Vagina (tissue), 2 donors: ENCODE measurements at regions not wholly inside any gene's neighbourhood (a gene's known extent, or its start where the extent isn't known, plus 50 kb on each side); places are given as distances from the start of the nearest gene placed in this dataset.

ENCODE experiments used
- DNase-seq, 2 donors: peaks; one replicate each; pipeline ENCODE4 v3.0.0-alpha.2; 2017; ENCODE audit errors: extremely low spot score in 2 of 2
- H3K27ac ChIP-seq: fragments of 200-600 bp; sonication (generic); one replicate; pipeline ENCODE4 v1.5.1; 2019
- H3K27me3 ChIP-seq: fragments of 200-600 bp; sonication (generic); one replicate; pipeline ENCODE4 v1.5.1; 2019
- H3K36me3 ChIP-seq, 2 donors: fragments of 200-600 bp; sonication (generic); one replicate each; pipeline ENCODE4 v1.5.1; 2017 to 2019
- H3K4me1 ChIP-seq: fragments of 200-600 bp; sonication (generic); one replicate; pipeline ENCODE4 v1.5.1; 2019
- H3K4me3 ChIP-seq, 2 donors: fragments of 200-600 bp; sonication (generic); 1 replicate in 1 of 2; 2 replicates in 1 of 2; pipeline ENCODE4 v1.5.1; 2016 to 2019
- H3K9me3 ChIP-seq: fragments of 200-600 bp; sonication (generic); one replicate; pipeline ENCODE4 v1.5.1; 2019
- CTCF ChIP-seq, 3 experiments: fragments of 450-650 bp in 2 of 3; fragments of 200-600 bp in 1 of 3; sonication (generic) in 1 of 3; IDR thresholded peaks; one replicate each; pipeline ENCODE4 v1.5.1; 2017 to 2019; ENCODE audit warnings: antibody characterized with exemption in 3 of 3, mild to moderate bottlenecking in 2 of 3, moderate library complexity in 2 of 3
- POLR2A ChIP-seq, 2 donors: fragments of 450-650 bp; IDR thresholded peaks; one replicate each; pipeline ENCODE4 v1.6.1; 2017; ENCODE audit warnings: antibody characterized with exemption in 2 of 2, mild to moderate bottlenecking in 2 of 2, moderate library complexity in 2 of 2
- POLR2AphosphoS5 ChIP-seq, 2 donors: sonication (generic); formaldehyde crosslinking; IDR thresholded peaks; one replicate each; pipeline ENCODE4 v1.9.0; 2017; ENCODE audit warnings: antibody characterized with exemption in 2 of 2, mild to moderate bottlenecking in 2 of 2, low read depth in 1 of 2; ENCODE audit not compliant: insufficient read depth in 1 of 2
- intact Hi-C: fragments of 100-400 bp; cut with DNase I; formaldehyde crosslinking; loops from one replicate; pipeline ENCODE4 v1.15.1; 2023

GRCh38 chr2:208880171-208880570 lies 473.6 kb downstream of the PTH2R start:
- intact Hi-C loops = no loop called here
- DNase-seq = no peak

GRCh38 chr2:208890486-208890885 lies 483.9 kb downstream of the PTH2R start:
- H3K4me1 ChIP-seq = no peaks in the 10 kb centered on the region
- intact Hi-C loops = no loop called here
- no peak overlapping the region for H3K27ac ChIP-seq
- no peaks in the 10 kb centered on the region for H3K9me3 ChIP-seq
- no peaks in the 10 kb centered on the region for H3K36me3 ChIP-seq
- no peak for DNase-seq
- H3K27me3 ChIP-seq = no peaks in the 10 kb centered on the region
- no peak overlapping the region for H3K4me3 ChIP-seq
- TF ChIP-seq POLR2A (IDR thresholded peaks at IDR 0.05) (no peak), POLR2AphosphoS5 (IDR thresholded peaks at IDR 0.05; ENCODE audit: insufficient read depth in 1 of 2, low read depth in 1 of 2) (no peak), CTCF (IDR thresholded peaks at IDR 0.05) (no peak)

More at GRCh38 chr2:208880171-208880570, 473.6 kb downstream of the PTH2R start:
- TF ChIP-seq CTCF (IDR thresholded peaks at IDR 0.05) = no peak
- no peak for TF ChIP-seq POLR2A (IDR thresholded peaks at IDR 0.05)
- Histone ChIP-seq H3K4me3 (no peak overlapping the region), H3K4me1 (no peaks in the 10 kb centered on the region), H3K9me3 (no peaks in the 10 kb centered on the region), H3K27ac (no peak overlapping the region), H3K27me3 (no peaks in the 10 kb centered on the region), H3K36me3 (no peaks in the 10 kb centered on the region)

- TF ChIP-seq POLR2A (IDR thresholded peaks at IDR 0.05) (no peak), CTCF (IDR thresholded peaks at IDR 0.05) (no peak), POLR2AphosphoS5 (IDR thresholded peaks at IDR 0.05; ENCODE audit: insufficient read depth in 1 of 2, low read depth in 1 of 2) (no peak)
- no peaks in the 10 kb centered on the region for H3K4me1 ChIP-seq
- intact Hi-C loops = no loop called here
- no peak overlapping the region for H3K4me3 ChIP-seq
- H3K27me3 ChIP-seq = no peaks in the 10 kb centered on the region
- H3K27ac ChIP-seq = no peak overlapping the region
- H3K36me3 ChIP-seq = no peaks in the 10 kb centered on the region
- no peak for DNase-seq
- H3K9me3 ChIP-seq = no peaks in the 10 kb centered on the region
Measured at GRCh38 chr2:208892203-208892602, 485.6 kb downstream of the PTH2R start.

- no peaks in the 10 kb centered on the region for H3K4me1 ChIP-seq
- intact Hi-C loops = no loop called here
- no peaks in the 10 kb centered on the region for H3K9me3 ChIP-seq
- H3K27ac ChIP-seq = no peak overlapping the region
- DNase-seq = no peak
- TF ChIP-seq POLR2AphosphoS5 (IDR thresholded peaks at IDR 0.05; ENCODE audit: insufficient read depth in 1 of 2, low read depth in 1 of 2) (no peak), CTCF (IDR thresholded peaks at IDR 0.05) (no peak), POLR2A (IDR thresholded peaks at IDR 0.05) (no peak)
- no peaks in the 10 kb centered on the region for H3K36me3 ChIP-seq
- no peaks in the 10 kb centered on the region for H3K27me3 ChIP-seq
- H3K4me3 ChIP-seq = no peak overlapping the region
Measured at GRCh38 chr2:208906330-208906729, 499.7 kb downstream of the PTH2R start.

GRCh38 chr2:208915401-208915800 lies 508.4 kb upstream of the MAP2 start:
- H3K36me3 ChIP-seq = no peaks in the 10 kb centered on the region
- no peaks in the 10 kb centered on the region for H3K4me1 ChIP-seq
- H3K4me3 ChIP-seq = no peak overlapping the region
- H3K27me3 ChIP-seq = no peaks in the 10 kb centered on the region
- H3K9me3 ChIP-seq = no peaks in the 10 kb centered on the region
- DNase-seq = no peak
- intact Hi-C loops = no loop called here
- no peak for TF ChIP-seq CTCF (IDR thresholded peaks at IDR 0.05)
- no peak for TF ChIP-seq POLR2AphosphoS5 (IDR thresholded peaks at IDR 0.05; ENCODE audit: insufficient read depth in 1 of 2, low read depth in 1 of 2)
- TF ChIP-seq POLR2A (IDR thresholded peaks at IDR 0.05) = no peak
- no peak overlapping the region for H3K27ac ChIP-seq
